ENCODE measurements at regions not wholly inside any gene's neighbourhood (a gene's known extent, or its start where the extent isn't known, plus 50 kb on each side); places are given as distances from the start of the nearest gene placed in this dataset.

DNA sequence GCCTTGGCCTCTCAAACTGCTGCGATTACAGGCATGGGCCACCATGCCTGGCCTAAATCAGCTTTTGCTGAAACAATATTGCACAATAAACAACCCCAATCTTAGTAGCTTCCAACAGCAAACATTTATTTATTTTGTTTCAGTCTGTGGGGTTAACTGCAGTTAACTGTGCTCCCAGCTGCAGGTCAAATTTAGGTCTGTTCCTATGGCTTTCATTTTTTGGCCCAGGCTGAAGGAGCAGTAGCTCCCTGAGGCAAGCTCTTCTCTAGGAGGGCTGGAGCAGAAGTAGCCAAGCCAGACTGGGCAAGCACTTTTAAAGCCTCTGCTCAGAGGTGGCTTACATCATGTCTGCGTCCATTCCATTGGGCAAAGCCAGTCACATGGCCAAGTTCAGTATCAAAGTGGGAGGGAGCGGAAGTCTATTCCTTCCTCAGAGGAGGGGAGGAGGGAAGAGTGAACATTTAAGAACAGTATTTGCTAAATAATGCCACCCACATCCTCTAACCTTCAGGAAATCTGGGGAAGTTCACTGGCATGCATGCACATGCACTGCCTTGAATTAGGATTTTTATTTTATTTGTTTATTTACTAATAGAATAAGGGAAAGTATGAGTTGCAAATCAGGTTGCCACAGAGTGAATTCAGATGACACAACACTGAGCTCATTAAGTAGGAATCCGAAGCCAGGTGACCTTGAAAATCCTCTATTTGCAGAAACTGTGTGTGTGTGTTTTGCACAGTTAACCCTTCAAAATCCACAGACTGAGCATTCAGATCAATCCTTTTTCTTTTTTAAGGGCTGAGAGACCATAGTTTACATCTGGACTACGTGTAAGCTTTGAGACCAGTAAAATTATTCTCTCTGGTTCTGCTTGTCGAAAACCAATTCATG, 122.0 kb upstream of the SEL1L start:
- Histone ChIP-seq H3K4me3 (replicated peaks in 1 of 3; ENCODE audit: low read depth in 2 of 3, low read length in 3 of 3) (no peak overlapping the region), H3K79me2 (ENCODE audit: insufficient read depth, low read length) (no peaks in the 10 kb centered on the region), H3K9ac (ENCODE audit: insufficient read depth, low read length, poor library complexity, severe bottlenecking) (no peak overlapping the region), H3K9me3 (replicated peaks in 1 of 2; ENCODE audit: control insufficient read depth in 1 of 2, insufficient read depth in 1 of 2, low read length in 2 of 2) (no peaks in the 10 kb centered on the region), H2AFZ (ENCODE audit: insufficient read depth, low read depth, low read length, poor library complexity, severe bottlenecking) (no peak overlapping the region), H3K36me3 (replicated peaks in 1 of 2; ENCODE audit: control insufficient read depth in 1 of 2, insufficient read depth in 2 of 2, low read length in 2 of 2) (no peaks in the 10 kb centered on the region), H3K4me2 (replicated peaks; ENCODE audit: extremely low read depth, low read length, poor library complexity, severe bottlenecking) (no peak overlapping the region), H3K4me1 (ENCODE audit: control insufficient read depth in 1 of 2, insufficient read depth in 2 of 2, low read length in 2 of 2) (no peaks in the 10 kb centered on the region), H3K27ac (ENCODE audit: low read depth in 1 of 2, low read length in 2 of 2) (no peak overlapping the region), H3K27me3 (ENCODE audit: control insufficient read depth in 2 of 2, insufficient read depth in 2 of 2, low read length in 2 of 2) (no peaks in the 10 kb centered on the region), H4K20me1 (ENCODE audit: insufficient read depth, low read length) (no peaks in the 10 kb centered on the region)
- WGBS (ENCODE audit: insufficient coverage): 100% methylated on average over 2 of the region's 6 CpGs
- Mint-ChIP-seq H3K4me3 (no peak overlapping the region), H3K4me1 (no peaks in the 10 kb centered on the region), H3K36me3 (no peaks in the 10 kb centered on the region), H3K27me3 (ENCODE audit: low read depth in 3 of 3) (peaks cover 0 to 3% (median 0%) of the 10 kb centered on the region in 3 donors), H3K9me3 (peaks cover 0 to 13% (median 6%) of the 10 kb centered on the region in 7 donors), H3K27ac (no peak overlapping the region)
- TF ChIP-seq, protein P1, sequence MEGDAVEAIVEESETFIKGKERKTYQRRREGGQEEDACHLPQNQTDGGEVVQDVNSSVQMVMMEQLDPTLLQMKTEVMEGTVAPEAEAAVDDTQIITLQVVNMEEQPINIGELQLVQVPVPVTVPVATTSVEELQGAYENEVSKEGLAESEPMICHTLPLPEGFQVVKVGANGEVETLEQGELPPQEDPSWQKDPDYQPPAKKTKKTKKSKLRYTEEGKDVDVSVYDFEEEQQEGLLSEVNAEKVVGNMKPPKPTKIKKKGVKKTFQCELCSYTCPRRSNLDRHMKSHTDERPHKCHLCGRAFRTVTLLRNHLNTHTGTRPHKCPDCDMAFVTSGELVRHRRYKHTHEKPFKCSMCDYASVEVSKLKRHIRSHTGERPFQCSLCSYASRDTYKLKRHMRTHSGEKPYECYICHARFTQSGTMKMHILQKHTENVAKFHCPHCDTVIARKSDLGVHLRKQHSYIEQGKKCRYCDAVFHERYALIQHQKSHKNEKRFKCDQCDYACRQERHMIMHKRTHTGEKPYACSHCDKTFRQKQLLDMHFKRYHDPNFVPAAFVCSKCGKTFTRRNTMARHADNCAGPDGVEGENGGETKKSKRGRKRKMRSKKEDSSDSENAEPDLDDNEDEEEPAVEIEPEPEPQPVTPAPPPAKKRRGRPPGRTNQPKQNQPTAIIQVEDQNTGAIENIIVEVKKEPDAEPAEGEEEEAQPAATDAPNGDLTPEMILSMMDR (IDR thresholded peaks at IDR 0.05): no peak
- no peak for DNase-seq
- intact Hi-C loops (cut with micrococcal nuclease): no loop called here

DNA sequence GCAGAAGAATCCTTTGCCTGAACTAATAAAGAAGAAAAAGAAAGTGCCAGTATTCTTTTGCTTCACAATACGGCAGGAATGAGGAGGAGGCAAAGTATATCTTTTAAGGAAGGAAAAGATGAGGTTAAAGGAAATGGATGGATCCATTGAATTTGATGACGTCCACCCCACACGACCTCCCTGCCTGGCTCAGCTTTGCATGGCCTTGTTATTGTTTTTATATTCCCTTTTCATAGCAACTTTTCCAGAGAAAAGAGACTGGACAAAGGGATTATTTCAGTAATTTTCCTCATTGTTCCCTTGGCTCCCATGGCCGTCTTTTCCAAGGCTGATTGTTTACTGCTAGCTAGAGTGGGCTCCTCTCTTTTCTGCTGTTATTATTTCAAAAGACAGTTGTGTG, 123.2 kb upstream of the SEL1L start:
- no peak for DNase-seq
- Mint-ChIP-seq H3K4me3 (no peak overlapping the region), H3K36me3 (no peaks in the 10 kb centered on the region), H3K27ac (no peak overlapping the region), H3K27me3 (ENCODE audit: low read depth in 3 of 3) (peaks cover 0 to 4% (median 0%) of the 10 kb centered on the region in 3 donors), H3K9me3 (peaks cover 0 to 13% (median 6%) of the 10 kb centered on the region in 7 donors), H3K4me1 (no peaks in the 10 kb centered on the region)
- TF ChIP-seq, protein P1 (IDR thresholded peaks at IDR 0.05): no peak
- no peak overlapping the region for H3K27ac ChIP-seq (ENCODE audit: low read depth in 1 of 2, low read length in 2 of 2)
- no peak overlapping the region for H2AFZ ChIP-seq (ENCODE audit: insufficient read depth, low read depth, low read length, poor library complexity, severe bottlenecking)
- no peaks in the 10 kb centered on the region for H3K4me1 ChIP-seq (ENCODE audit: control insufficient read depth in 1 of 2, insufficient read depth in 2 of 2, low read length in 2 of 2)
- no peak overlapping the region for H3K4me3 ChIP-seq (replicated peaks in 1 of 3; ENCODE audit: low read depth in 2 of 3, low read length in 3 of 3)
- no peaks in the 10 kb centered on the region for H3K9me3 ChIP-seq (replicated peaks in 1 of 2; ENCODE audit: control insufficient read depth in 1 of 2, insufficient read depth in 1 of 2, low read length in 2 of 2)
- H3K79me2 ChIP-seq (ENCODE audit: insufficient read depth, low read length): no peaks in the 10 kb centered on the region
- intact Hi-C loops (cut with micrococcal nuclease): no loop called here
- H4K20me1 ChIP-seq (ENCODE audit: insufficient read depth, low read length): no peaks in the 10 kb centered on the region
- no peaks in the 10 kb centered on the region for H3K36me3 ChIP-seq (replicated peaks in 1 of 2; ENCODE audit: control insufficient read depth in 1 of 2, insufficient read depth in 2 of 2, low read length in 2 of 2)
- WGBS (ENCODE audit: insufficient coverage): no CpG with 5 or more reads among the region's 4 CpGs
- no peak overlapping the region for H3K9ac ChIP-seq (ENCODE audit: insufficient read depth, low read length, poor library complexity, severe bottlenecking)
- no peaks in the 10 kb centered on the region for H3K27me3 ChIP-seq (ENCODE audit: control insufficient read depth in 2 of 2, insufficient read depth in 2 of 2, low read length in 2 of 2)
- no peak overlapping the region for H3K4me2 ChIP-seq (replicated peaks; ENCODE audit: extremely low read depth, low read length, poor library complexity, severe bottlenecking)

Measured in CD14-positive monocyte (primary cell).